ENCODE measurements at regions not wholly inside any gene's neighbourhood (a gene's known extent, or its start where the extent isn't known, plus 50 kb on each side); places are given as distances from the start of the nearest gene placed in this dataset.

DNA sequence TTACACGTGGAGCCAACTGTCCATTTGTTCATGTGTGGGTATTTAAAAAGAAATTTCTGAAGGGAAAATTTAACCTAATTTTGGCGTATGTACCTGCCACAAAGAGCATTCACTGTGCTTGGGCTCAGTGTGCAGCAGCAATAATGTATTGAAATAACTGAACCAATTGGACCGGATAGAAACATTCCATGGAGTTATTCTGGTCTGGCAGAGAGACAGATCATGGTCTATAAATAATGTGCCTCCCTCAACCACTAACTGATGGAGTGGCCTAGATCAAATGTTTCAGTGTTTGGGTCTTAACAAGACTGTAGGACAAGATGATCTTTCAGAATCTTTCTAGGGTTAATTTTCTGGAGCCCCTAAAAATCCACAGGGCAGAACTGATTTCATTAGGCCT lies 469.7 kb downstream of the PRELID2 start:
- Histone ChIP-seq H3K27ac (replicated peaks) (no peak overlapping the region), H3K4me3 (replicated peaks; ENCODE audit: insufficient read depth, low read length) (no peak overlapping the region), H3K27me3 (ENCODE audit: insufficient read depth, poor library complexity, severe bottlenecking) (no peaks in the 10 kb centered on the region)
- no peak for DNase-seq (ENCODE audit: low read depth in 1 of 2, low spot score in 1 of 2)
- TF ChIP-seq POLR2AphosphoS5 (IDR thresholded peaks at IDR 0.05; ENCODE audit: low read depth): no peak
- TF ChIP-seq GABPA (IDR thresholded peaks at IDR 0.05; ENCODE audit: low read depth): no peak
- TF ChIP-seq, protein P1, sequence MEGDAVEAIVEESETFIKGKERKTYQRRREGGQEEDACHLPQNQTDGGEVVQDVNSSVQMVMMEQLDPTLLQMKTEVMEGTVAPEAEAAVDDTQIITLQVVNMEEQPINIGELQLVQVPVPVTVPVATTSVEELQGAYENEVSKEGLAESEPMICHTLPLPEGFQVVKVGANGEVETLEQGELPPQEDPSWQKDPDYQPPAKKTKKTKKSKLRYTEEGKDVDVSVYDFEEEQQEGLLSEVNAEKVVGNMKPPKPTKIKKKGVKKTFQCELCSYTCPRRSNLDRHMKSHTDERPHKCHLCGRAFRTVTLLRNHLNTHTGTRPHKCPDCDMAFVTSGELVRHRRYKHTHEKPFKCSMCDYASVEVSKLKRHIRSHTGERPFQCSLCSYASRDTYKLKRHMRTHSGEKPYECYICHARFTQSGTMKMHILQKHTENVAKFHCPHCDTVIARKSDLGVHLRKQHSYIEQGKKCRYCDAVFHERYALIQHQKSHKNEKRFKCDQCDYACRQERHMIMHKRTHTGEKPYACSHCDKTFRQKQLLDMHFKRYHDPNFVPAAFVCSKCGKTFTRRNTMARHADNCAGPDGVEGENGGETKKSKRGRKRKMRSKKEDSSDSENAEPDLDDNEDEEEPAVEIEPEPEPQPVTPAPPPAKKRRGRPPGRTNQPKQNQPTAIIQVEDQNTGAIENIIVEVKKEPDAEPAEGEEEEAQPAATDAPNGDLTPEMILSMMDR (IDR thresholded peaks at IDR 0.05; ENCODE audit: insufficient read depth, low read length): no peak
- TF ChIP-seq REST (IDR thresholded peaks at IDR 0.05; ENCODE audit: insufficient replicate concordance, low read depth): no peak
- no peak for TF ChIP-seq SPI1 (IDR thresholded peaks at IDR 0.05; ENCODE audit: borderline replicate concordance, low read depth)

GRCh38 chr5:145362266-145362665 lies 472.9 kb downstream of the PRELID2 start:
- no peak for TF ChIP-seq REST (IDR thresholded peaks at IDR 0.05; ENCODE audit: insufficient replicate concordance, low read depth)
- no peak for TF ChIP-seq POLR2AphosphoS5 (IDR thresholded peaks at IDR 0.05; ENCODE audit: low read depth)
- TF ChIP-seq GABPA (IDR thresholded peaks at IDR 0.05; ENCODE audit: low read depth): no peak
- TF ChIP-seq, protein P1 (IDR thresholded peaks at IDR 0.05; ENCODE audit: insufficient read depth, low read length): no peak
- TF ChIP-seq SPI1 (IDR thresholded peaks at IDR 0.05; ENCODE audit: borderline replicate concordance, low read depth): no peak
- Histone ChIP-seq H3K27ac (replicated peaks) (no peak overlapping the region), H3K4me3 (replicated peaks; ENCODE audit: insufficient read depth, low read length) (no peak overlapping the region), H3K27me3 (ENCODE audit: insufficient read depth, poor library complexity, severe bottlenecking) (no peaks in the 10 kb centered on the region)
- DNase-seq (ENCODE audit: low read depth in 1 of 2, low spot score in 1 of 2): no peak

GRCh38 chr5:145360936-145361335 lies 474.2 kb downstream of the PRELID2 start:
- no peak for DNase-seq (ENCODE audit: low read depth in 1 of 2, low spot score in 1 of 2)
- no peaks in the 10 kb centered on the region for H3K27me3 ChIP-seq (ENCODE audit: insufficient read depth, poor library complexity, severe bottlenecking)
- H3K4me3 ChIP-seq (replicated peaks; ENCODE audit: insufficient read depth, low read length): no peak overlapping the region
- TF ChIP-seq POLR2AphosphoS5 (IDR thresholded peaks at IDR 0.05; ENCODE audit: low read depth) (no peak), SPI1 (IDR thresholded peaks at IDR 0.05; ENCODE audit: borderline replicate concordance, low read depth) (no peak), GABPA (IDR thresholded peaks at IDR 0.05; ENCODE audit: low read depth) (no peak), REST (IDR thresholded peaks at IDR 0.05; ENCODE audit: insufficient replicate concordance, low read depth) (no peak)
- TF ChIP-seq, protein P1 (IDR thresholded peaks at IDR 0.05; ENCODE audit: insufficient read depth, low read length): no peak
- no peak overlapping the region for H3K27ac ChIP-seq (replicated peaks)
